OCI-LY1 (cell line): ENCODE measurements at regions not wholly inside any gene's neighbourhood (a gene's known extent, or its start where the extent isn't known, plus 50 kb on each side); places are given as distances from the start of the nearest gene placed in this dataset.

Source experiments
- H2AFZ ChIP-seq: fragments of 200-600 bp; sonication (generic), shearing (Covaris generic); 2 replicates; pipeline ENCODE4 v1.6.0; 2014; ENCODE audit warnings: antibody characterized with exemption, mild to moderate bottlenecking, low read length
- H3F3A ChIP-seq: fragments of 200-600 bp; sonication (generic), shearing (Covaris generic); 2 replicates; pipeline ENCODE4 v1.6.0; 2014; ENCODE audit warnings: mild to moderate bottlenecking, antibody characterized with exemption, low read length, moderate library complexity; ENCODE audit not compliant: insufficient read depth
- H3K27ac ChIP-seq: fragments of 200-600 bp; sonication (generic); 2 replicates; pipeline ENCODE4 v1.5.1; 2014; ENCODE audit warnings: low read length, mixed run types, mild to moderate bottlenecking, low read depth; ENCODE audit not compliant: poor library complexity, severe bottlenecking
- H3K27me3 ChIP-seq: fragments of 200-600 bp; sonication (generic); 2 replicates; pipeline ENCODE4 v1.6.0; 2014; ENCODE audit warnings: antibody characterized with exemption, mild to moderate bottlenecking, low read length, moderate library complexity; ENCODE audit not compliant: insufficient read depth
- H3K36me3 ChIP-seq: fragments of 200-600 bp; sonication (generic); 2 replicates; pipeline ENCODE4 v1.6.1; 2014; ENCODE audit warnings: mild to moderate bottlenecking, antibody characterized with exemption, low read length, moderate library complexity, mixed read lengths; ENCODE audit not compliant: insufficient read depth
- H3K4me1 ChIP-seq: fragments of 200-600 bp; sonication (generic); 2 replicates; pipeline ENCODE4 v1.5.1; 2014; ENCODE audit warnings: mild to moderate bottlenecking, low read length, moderate library complexity; ENCODE audit not compliant: insufficient read depth, severe bottlenecking
- H3K4me2 ChIP-seq: fragments of 200-600 bp; sonication (generic), shearing (Covaris generic); 2 replicates; pipeline ENCODE4 v1.6.1; 2014; ENCODE audit warnings: low read length
- H3K4me3 ChIP-seq: fragments of 200-600 bp; sonication (generic); 2 replicates; pipeline ENCODE4 v1.5.1; 2014; ENCODE audit warnings: low read length, low read depth, mild to moderate bottlenecking, mixed read lengths; ENCODE audit not compliant: poor library complexity, severe bottlenecking
- H3K79me2 ChIP-seq: fragments of 200-600 bp; shearing (Covaris generic); 2 replicates; pipeline ENCODE4 v1.6.1; 2016; ENCODE audit warnings: mixed run types, low read length, mixed read lengths; ENCODE audit not compliant: insufficient read depth
- H3K9ac ChIP-seq: fragments of 200-600 bp; sonication (generic), shearing (Covaris generic); 2 replicates; pipeline ENCODE4 v1.6.1; 2014; ENCODE audit warnings: mild to moderate bottlenecking, low read length, mixed read lengths
- H3K9me2 ChIP-seq: fragments of 200-600 bp; sonication (generic), shearing (Covaris generic); 2 replicates; pipeline ENCODE4 v1.6.1; 2014; ENCODE audit warnings: low read depth, mild to moderate bottlenecking, low read length, mixed read lengths
- H3K9me3 ChIP-seq: fragments of 200-600 bp; shearing (Covaris generic); 2 replicates; pipeline ENCODE4 v1.6.1; 2014; ENCODE audit warnings: low read length, mixed read lengths
- H4K20me1 ChIP-seq: fragments of 200-600 bp; sonication (generic), shearing (Covaris generic); 2 replicates; pipeline ENCODE4 v1.6.0; 2016; ENCODE audit warnings: mild to moderate bottlenecking, low read length; ENCODE audit not compliant: insufficient read depth
- EZH2 ChIP-seq: fragments of 200-600 bp; sonication (generic), shearing (Covaris generic); IDR thresholded peaks from 2 replicates; pipeline ENCODE4 v1.8.0; 2017; ENCODE audit warnings: borderline replicate concordance, mixed run types, mild to moderate bottlenecking, antibody characterized with exemption, low read length, moderate library complexity, mixed read lengths
- TF ChIP-seq, protein P1 (sequence below): fragments of 200-600 bp; sonication (generic), shearing (Covaris generic); IDR thresholded peaks from 2 replicates; pipeline ENCODE4 v1.5.1; 2017; ENCODE audit warnings: mild to moderate bottlenecking, antibody characterized with exemption, low read length, moderate library complexity, mixed read lengths

DNA sequence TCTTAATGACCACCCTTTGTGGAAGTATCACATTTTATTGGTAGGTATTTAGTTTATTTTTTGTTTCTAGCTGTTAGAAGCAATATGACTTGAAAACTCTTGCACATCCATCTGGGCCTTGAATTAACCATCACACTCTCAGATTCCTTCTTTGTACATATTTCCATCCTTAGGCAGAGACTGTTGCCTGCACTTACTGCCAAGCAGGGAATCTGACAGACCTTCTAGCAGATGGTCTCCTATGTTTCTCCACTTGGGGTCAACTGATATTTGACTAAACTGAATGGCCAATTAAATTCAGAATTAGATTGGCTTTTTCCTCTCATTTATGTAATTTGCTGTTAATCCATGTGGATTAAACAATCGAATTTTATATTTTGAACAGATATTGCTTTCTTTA, 324.9 kb upstream of the TGFBR2 start:
- H3K9me3 ChIP-seq = 0 out of 2 replicates have a peak, but pooled peaks cover 4% of the 10 kb centered on the region
- H3K4me2 ChIP-seq = no peak overlapping the region
- H3K27ac ChIP-seq = no peak overlapping the region
- H3K79me2 ChIP-seq = no peaks in the 10 kb centered on the region
- H2AFZ ChIP-seq = no peak overlapping the region
- no peak overlapping the region for H3K9ac ChIP-seq
- H3K4me3 ChIP-seq = no peak overlapping the region
- H3F3A ChIP-seq = no peaks in the 10 kb centered on the region
- no peaks in the 10 kb centered on the region for H3K9me2 ChIP-seq
- no peaks in the 10 kb centered on the region for H3K4me1 ChIP-seq
- no peak for TF ChIP-seq EZH2
- TF ChIP-seq, protein P1, sequence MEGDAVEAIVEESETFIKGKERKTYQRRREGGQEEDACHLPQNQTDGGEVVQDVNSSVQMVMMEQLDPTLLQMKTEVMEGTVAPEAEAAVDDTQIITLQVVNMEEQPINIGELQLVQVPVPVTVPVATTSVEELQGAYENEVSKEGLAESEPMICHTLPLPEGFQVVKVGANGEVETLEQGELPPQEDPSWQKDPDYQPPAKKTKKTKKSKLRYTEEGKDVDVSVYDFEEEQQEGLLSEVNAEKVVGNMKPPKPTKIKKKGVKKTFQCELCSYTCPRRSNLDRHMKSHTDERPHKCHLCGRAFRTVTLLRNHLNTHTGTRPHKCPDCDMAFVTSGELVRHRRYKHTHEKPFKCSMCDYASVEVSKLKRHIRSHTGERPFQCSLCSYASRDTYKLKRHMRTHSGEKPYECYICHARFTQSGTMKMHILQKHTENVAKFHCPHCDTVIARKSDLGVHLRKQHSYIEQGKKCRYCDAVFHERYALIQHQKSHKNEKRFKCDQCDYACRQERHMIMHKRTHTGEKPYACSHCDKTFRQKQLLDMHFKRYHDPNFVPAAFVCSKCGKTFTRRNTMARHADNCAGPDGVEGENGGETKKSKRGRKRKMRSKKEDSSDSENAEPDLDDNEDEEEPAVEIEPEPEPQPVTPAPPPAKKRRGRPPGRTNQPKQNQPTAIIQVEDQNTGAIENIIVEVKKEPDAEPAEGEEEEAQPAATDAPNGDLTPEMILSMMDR = no peak
- no peaks in the 10 kb centered on the region for H3K27me3 ChIP-seq
- H3K36me3 ChIP-seq = no peaks in the 10 kb centered on the region
- H4K20me1 ChIP-seq = no peaks in the 10 kb centered on the region

DNA sequence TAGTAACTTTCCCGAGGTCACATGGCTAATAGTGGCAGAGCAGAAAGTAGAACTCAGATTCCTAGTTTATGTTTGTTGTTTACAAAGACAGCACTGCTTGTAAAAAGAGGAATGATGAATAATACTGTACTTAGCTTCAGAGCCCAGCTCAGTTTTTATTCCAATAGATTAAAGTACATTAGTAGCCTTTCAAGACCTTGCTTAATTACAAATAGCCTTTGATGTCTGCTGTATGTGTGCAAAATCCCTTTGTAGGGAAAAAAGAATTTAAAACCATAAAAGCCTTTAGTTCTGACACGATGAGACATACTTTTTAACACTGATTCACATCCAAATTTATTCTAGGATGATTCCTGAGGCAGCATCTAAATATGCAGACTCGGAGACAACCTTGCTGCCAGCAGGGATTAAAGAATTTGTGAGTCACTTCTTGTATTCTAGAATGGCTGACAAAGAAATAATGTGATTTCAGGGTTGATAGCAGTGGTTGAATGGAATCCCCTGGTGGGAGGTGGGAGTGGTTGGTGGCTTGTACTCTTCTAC, 324.2 kb upstream of the TGFBR2 start:
- Histone ChIP-seq H2AFZ (no peak overlapping the region), H3K27me3 (no peaks in the 10 kb centered on the region), H3K9me3 (0 out of 2 replicates have a peak, but pooled peaks cover 4% of the 10 kb centered on the region), H3K4me3 (no peak overlapping the region), H3K27ac (no peak overlapping the region), H4K20me1 (no peaks in the 10 kb centered on the region), H3K9ac (no peak overlapping the region), H3K4me1 (no peaks in the 10 kb centered on the region), H3K9me2 (no peaks in the 10 kb centered on the region), H3F3A (no peaks in the 10 kb centered on the region), H3K4me2 (no peak overlapping the region), H3K79me2 (no peaks in the 10 kb centered on the region), H3K36me3 (no peaks in the 10 kb centered on the region)
- no peak for TF ChIP-seq EZH2
- TF ChIP-seq, protein P1 = no peak

DNA sequence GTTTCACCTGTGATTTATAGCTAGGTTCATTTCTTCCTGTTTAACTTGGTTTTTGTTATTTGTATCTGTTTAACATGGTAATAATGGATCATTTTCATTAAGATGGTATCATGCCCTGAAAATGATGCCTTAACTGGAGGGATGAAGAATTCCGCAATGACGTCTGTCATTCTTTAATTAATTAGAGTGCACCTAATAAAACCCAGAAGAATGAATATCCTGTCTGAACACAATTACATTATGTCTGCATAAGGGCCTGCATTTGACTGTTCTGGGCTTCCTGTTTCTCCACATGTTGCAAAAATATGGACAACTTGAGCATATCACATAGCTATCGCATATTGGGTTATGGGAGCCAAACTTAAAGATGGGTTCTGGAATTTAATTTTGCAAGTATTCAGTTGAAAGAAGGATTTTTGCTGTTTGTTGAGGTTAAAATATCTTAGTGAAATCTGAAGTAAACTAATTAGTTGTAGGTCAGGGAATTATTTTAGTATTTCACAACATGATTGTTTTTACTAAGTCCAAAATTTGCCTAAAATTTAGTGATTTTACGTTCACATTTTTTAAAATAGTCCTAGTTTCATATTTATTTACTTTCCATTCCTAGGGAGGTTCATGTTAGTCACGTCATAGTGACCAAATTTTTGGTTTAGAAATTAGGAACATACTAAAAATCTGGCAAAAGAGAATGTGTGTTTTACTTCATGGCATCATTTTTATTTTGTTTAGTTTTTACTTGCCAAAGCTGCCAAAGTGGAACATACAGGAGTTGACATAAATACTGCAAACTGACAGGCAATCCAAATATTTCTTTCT, 321.0 kb upstream of the TGFBR2 start:
- Histone ChIP-seq H3K27ac (no peak overlapping the region), H3K4me2 (no peak overlapping the region), H3K9me3 (no peaks in the 10 kb centered on the region), H3K36me3 (no peaks in the 10 kb centered on the region), H3F3A (no peaks in the 10 kb centered on the region), H3K9me2 (no peaks in the 10 kb centered on the region), H3K9ac (no peak overlapping the region), H3K79me2 (no peaks in the 10 kb centered on the region), H2AFZ (no peak overlapping the region), H3K27me3 (no peaks in the 10 kb centered on the region), H3K4me3 (no peak overlapping the region), H4K20me1 (no peaks in the 10 kb centered on the region), H3K4me1 (no peaks in the 10 kb centered on the region)
- TF ChIP-seq, protein P1 = no peak
- TF ChIP-seq EZH2 = no peak
